ENCODE measurements at regions not wholly inside any gene's neighbourhood (a gene's known extent, or its start where the extent isn't known, plus 50 kb on each side); places are given as distances from the start of the nearest gene placed in this dataset.

- TF ChIP-seq EZH2phosphoT487 (IDR thresholded peaks at IDR 0.05; ENCODE audit: borderline replicate concordance, low read depth, low read length), result no peak
- TF ChIP-seq CTCF (conservative IDR thresholded peaks at IDR 0.05; ENCODE audit: low read length), result no peak
- DNase-seq (ENCODE audit: low spot score), result no peak
- no peak overlapping the region for H3K4me3 ChIP-seq (ENCODE audit: low read depth, low read length, poor library complexity, severe bottlenecking)
- H3K36me3 ChIP-seq (ENCODE audit: insufficient read depth, low read length), result no peaks in the 10 kb centered on the region
- H3K79me2 ChIP-seq (ENCODE audit: insufficient read depth, low read depth, low read length), result no peaks in the 10 kb centered on the region
- H3K9me2 ChIP-seq (ENCODE audit: insufficient read depth, low read length), result no peaks in the 10 kb centered on the region
- H3K27ac ChIP-seq (ENCODE audit: low read depth, low read length, poor library complexity, severe bottlenecking), result no peak overlapping the region
- ChIA-PET CTCF (ENCODE audit: unreplicated experiment) (no interaction called here), POLR2A (interaction anchor here (0.7 kb wide), 1 partner anchor 26 kb away, joined by 7 read pairs; no protein-coding TSS in a partner anchor)
- no peak overlapping the region for H3K4me2 ChIP-seq (ENCODE audit: low read length)
- intact Hi-C loops (cut with micrococcal nuclease; ENCODE audit: unreplicated experiment), result no loop called here
- no peaks in the 10 kb centered on the region for H4K20me1 ChIP-seq (ENCODE audit: insufficient read depth, low read length)
- no peak overlapping the region for H2AFZ ChIP-seq (ENCODE audit: low read length)
- no peaks in the 10 kb centered on the region for H3K4me1 ChIP-seq (ENCODE audit: insufficient read depth, low read length, poor library complexity, severe bottlenecking)
- H3K9me3 ChIP-seq (ENCODE audit: low read length), result no peaks in the 10 kb centered on the region; the same call in 1 of the 2 replicates
- BruUV-seq (replicated peaks), result no TSS peak
Observed at GRCh38 chr3:7793786-7794185, 707.8 kb upstream of the LMCD1 start.

DNA sequence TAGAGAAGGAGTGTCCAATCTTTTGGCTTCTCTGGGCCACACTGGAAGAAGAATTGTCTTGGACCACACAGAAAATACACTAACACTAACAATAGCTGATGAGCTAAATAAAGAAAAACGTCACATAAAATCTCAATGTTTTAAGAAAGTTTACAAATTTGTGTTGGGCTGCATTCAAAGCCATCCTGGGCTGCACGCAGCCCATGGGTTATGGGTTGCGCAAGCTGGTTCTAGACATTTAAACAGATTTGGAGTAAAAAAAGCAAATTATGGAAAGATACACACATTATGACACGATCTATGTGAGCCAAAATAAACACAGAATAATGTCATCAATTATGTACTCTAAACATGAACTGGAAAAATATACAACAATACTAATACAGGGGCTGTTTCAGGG is 703.3 kb upstream of the LMCD1 start:
- CTCF ChIA-PET (ENCODE audit: unreplicated experiment), result no interaction called here
- Histone ChIP-seq H3K4me3 (ENCODE audit: low read depth, low read length, poor library complexity, severe bottlenecking) (no peak overlapping the region), H3K4me1 (ENCODE audit: insufficient read depth, low read length, poor library complexity, severe bottlenecking) (no peaks in the 10 kb centered on the region), H2AFZ (ENCODE audit: low read length) (no peak overlapping the region), H3K27ac (ENCODE audit: low read depth, low read length, poor library complexity, severe bottlenecking) (no peak overlapping the region), H4K20me1 (ENCODE audit: insufficient read depth, low read length) (no peaks in the 10 kb centered on the region), H3K4me2 (ENCODE audit: low read length) (no peak overlapping the region), H3K36me3 (ENCODE audit: insufficient read depth, low read length) (no peaks in the 10 kb centered on the region), H3K79me2 (ENCODE audit: insufficient read depth, low read depth, low read length) (no peaks in the 10 kb centered on the region), H3K9me2 (ENCODE audit: insufficient read depth, low read length) (no peaks in the 10 kb centered on the region), H3K9me3 (ENCODE audit: low read length) (no peaks in the 10 kb centered on the region)
- BruUV-seq (replicated peaks), result no TSS peak
- intact Hi-C loops (cut with micrococcal nuclease; ENCODE audit: unreplicated experiment), result no loop called here
- POLR2A ChIA-PET, result no interaction called here
- TF ChIP-seq CTCF (conservative IDR thresholded peaks at IDR 0.05; ENCODE audit: low read length) (no peak), EZH2phosphoT487 (IDR thresholded peaks at IDR 0.05; ENCODE audit: borderline replicate concordance, low read depth, low read length) (no peak)
- no peak for DNase-seq (ENCODE audit: low spot score)

GRCh38 chr3:7800006-7800780 is 701.4 kb upstream of the LMCD1 start:
- CTCF ChIA-PET (ENCODE audit: unreplicated experiment), result no interaction called here
- H3K9me3 ChIP-seq (ENCODE audit: low read length), result no peaks in the 10 kb centered on the region
- no peaks in the 10 kb centered on the region for H3K36me3 ChIP-seq (ENCODE audit: insufficient read depth, low read length)
- no peaks in the 10 kb centered on the region for H4K20me1 ChIP-seq (ENCODE audit: insufficient read depth, low read length)
- H3K4me1 ChIP-seq (ENCODE audit: insufficient read depth, low read length, poor library complexity, severe bottlenecking), result no peaks in the 10 kb centered on the region
- H3K79me2 ChIP-seq (ENCODE audit: insufficient read depth, low read depth, low read length), result no peaks in the 10 kb centered on the region
- H3K4me2 ChIP-seq (ENCODE audit: low read length), result no peak overlapping the region
- intact Hi-C loops (cut with micrococcal nuclease; ENCODE audit: unreplicated experiment), result no loop called here
- no peak overlapping the region for H2AFZ ChIP-seq (ENCODE audit: low read length)
- POLR2A ChIA-PET, result no interaction called here
- no peaks in the 10 kb centered on the region for H3K9me2 ChIP-seq (ENCODE audit: insufficient read depth, low read length)
- TF ChIP-seq CTCF (conservative IDR thresholded peaks at IDR 0.05; ENCODE audit: low read length) (peak; percentile 51), EZH2phosphoT487 (IDR thresholded peaks at IDR 0.05; ENCODE audit: borderline replicate concordance, low read depth, low read length) (no peak)
- no peak for DNase-seq (ENCODE audit: low spot score)
- BruUV-seq (replicated peaks), result no TSS peak
- no peak overlapping the region for H3K4me3 ChIP-seq (ENCODE audit: low read depth, low read length, poor library complexity, severe bottlenecking)
- H3K27ac ChIP-seq (ENCODE audit: low read depth, low read length, poor library complexity, severe bottlenecking), result no peak overlapping the region

Data from OCI-LY7 (cell line).